SK-N-SH (cell line): ENCODE measurements at regions not wholly inside any gene's neighbourhood (a gene's known extent, or its start where the extent isn't known, plus 50 kb on each side); places are given as distances from the start of the nearest gene placed in this dataset.

Source experiments
- CTCF ChIA-PET: fragments of 300-600, 350-600 bp; formaldehyde crosslinking; extraction: SDS; loops from one replicate; lab custom pipeline; 2021; lab: Yijun Ruan, JAX
- POLR2A ChIA-PET: fragments of 350-600 bp; sonication (Branson Sonifier 250); formaldehyde crosslinking; extraction: SDS; loops from one replicate; lab custom pipeline; 2020; ENCODE audit warnings: antibody characterized with exemption, inconsistent platforms; lab: Yijun Ruan, JAX
- DNase-seq: peaks from one replicate; pipeline ENCODE4 v3.0.0; 2012
- H2AFZ ChIP-seq: fragments of 200-600 bp; sonication (generic); 2 replicates; pipeline ENCODE4 v1.8.1; 2016; ENCODE audit warnings: antibody characterized with exemption, mild to moderate bottlenecking, low read depth
- H3F3A ChIP-seq: fragments of 200-600 bp; sonication (generic); replicated peaks from 2 replicates; pipeline ENCODE3; 2016; ENCODE audit warnings: antibody characterized with exemption, mild to moderate bottlenecking; ENCODE audit not compliant: insufficient read depth
- H3K27ac ChIP-seq, 2 experiments: fragments of 200-500 bp in 1 of 2; fragments of 200-600 bp in 1 of 2; sonication (Bioruptor generic) in 1 of 2; sonication (generic), shearing (Covaris generic) in 1 of 2; 2 replicates each; pipeline versions ENCODE4 v1.5.1 to v1.6.1; 2014 to 2016; ENCODE audit warnings: low read depth in 2 of 2, inconsistent platforms in 1 of 2, low read length in 1 of 2, mild to moderate bottlenecking in 1 of 2, mixed read lengths in 1 of 2
- H3K27me3 ChIP-seq: fragments of 200-600 bp; sonication (generic), shearing (Covaris generic); 2 replicates; pipeline ENCODE4 v1.6.1; 2016; ENCODE audit warnings: mixed run types; ENCODE audit not compliant: insufficient read depth
- H3K36me3 ChIP-seq, 2 experiments: fragments of 200-500 bp in 1 of 2; fragments of 200-600 bp in 1 of 2; sonication (Bioruptor generic) in 1 of 2; sonication (generic) in 1 of 2; replicated peaks in 1 of 2; 2 replicates each; pipeline versions ENCODE3 to v1.5.1; 2014 to 2016; ENCODE audit warnings: low read length in 1 of 2, mild to moderate bottlenecking in 1 of 2; ENCODE audit not compliant: insufficient read depth in 2 of 2, control insufficient read depth in 1 of 2
- H3K4me1 ChIP-seq, 2 experiments: fragments of 200-500 bp in 1 of 2; fragments of 200-600 bp in 1 of 2; sonication (Bioruptor generic) in 1 of 2; sonication (generic), shearing (Covaris generic) in 1 of 2; 2 replicates each; pipeline versions ENCODE4 v1.5.1 to v1.6.1; 2014 to 2016; ENCODE audit warnings: low read depth in 1 of 2, low read length in 1 of 2, mixed run types in 1 of 2; ENCODE audit not compliant: insufficient read depth in 2 of 2, control insufficient read depth in 1 of 2
- H3K4me2 ChIP-seq: fragments of 200-600 bp; sonication (generic), shearing (Covaris generic); 2 replicates; pipeline ENCODE4 v1.6.1; 2017; ENCODE audit warnings: mixed run types
- H3K4me3 ChIP-seq, 2 experiments: fragments of 200-500 bp in 1 of 2; fragments of 200-600 bp in 1 of 2; sonication (Bioruptor generic) in 1 of 2; sonication (generic), shearing (Covaris generic) in 1 of 2; 2 replicates each; pipeline versions ENCODE4 v1.5.1 to v1.8.1; 2014 to 2016; ENCODE audit warnings: low read depth in 2 of 2, inconsistent platforms in 1 of 2, low read length in 1 of 2, mild to moderate bottlenecking in 1 of 2, mixed read lengths in 1 of 2, moderate library complexity in 1 of 2
- H3K79me2 ChIP-seq: fragments of 200-600 bp; sonication (generic); 2 replicates; pipeline ENCODE4 v1.8.1; 2017; ENCODE audit warnings: mild to moderate bottlenecking; ENCODE audit not compliant: insufficient read depth
- H3K9ac ChIP-seq: fragments of 200-600 bp; sonication (generic); 2 replicates; pipeline ENCODE4 v1.6.1; 2017; ENCODE audit warnings: mixed run types
- H3K9me2 ChIP-seq: fragments of 200-600 bp; sonication (generic); 2 replicates; pipeline ENCODE4 v1.6.1; 2017; ENCODE audit warnings: mixed run types
- H3K9me3 ChIP-seq: fragments of 200-600 bp; sonication (generic); 2 replicates; pipeline ENCODE4 v1.6.1; 2017; ENCODE audit warnings: mixed run types, mild to moderate bottlenecking, moderate library complexity
- H4K20me1 ChIP-seq: fragments of 200-600 bp; sonication (generic); 2 replicates; pipeline ENCODE4 v1.6.1; 2017; ENCODE audit warnings: mild to moderate bottlenecking, mixed run types; ENCODE audit not compliant: insufficient read depth
- ELF1 ChIP-seq: IDR thresholded peaks from 2 replicates; pipeline ENCODE4 v1.4.0; 2012
- EP300 ChIP-seq, 2 experiments: IDR thresholded peaks; 2 replicates each; pipeline versions ENCODE4 v1.4.0 to v1.6.1; 2012; ENCODE audit warnings: borderline replicate concordance in 1 of 2, low read depth in 1 of 2, low read length in 1 of 2
- FOSL2 ChIP-seq: IDR thresholded peaks from 2 replicates; pipeline ENCODE4 v1.4.0; 2012; ENCODE audit warnings: low read depth, mild to moderate bottlenecking, moderate library complexity, borderline replicate concordance
- FOXM1 ChIP-seq: IDR thresholded peaks from 2 replicates; pipeline ENCODE4 v1.4.0; 2012; ENCODE audit warnings: low read depth, mild to moderate bottlenecking
- GABPA ChIP-seq: IDR thresholded peaks from 2 replicates; pipeline ENCODE4 v1.4.0; 2012; ENCODE audit warnings: low read depth, mild to moderate bottlenecking
- MEF2A ChIP-seq: IDR thresholded peaks from 2 replicates; pipeline ENCODE4 v1.4.0; 2012; ENCODE audit warnings: low read depth, borderline replicate concordance
- POLR2AphosphoS5 ChIP-seq: IDR thresholded peaks from 2 replicates; pipeline ENCODE4 v1.6.1; 2012; ENCODE audit warnings: low read depth, low read length
- RXRA ChIP-seq: IDR thresholded peaks from 2 replicates; pipeline ENCODE4 v1.4.0; 2012; ENCODE audit warnings: low read depth, mild to moderate bottlenecking, borderline replicate concordance
- SIN3A ChIP-seq: IDR thresholded peaks from 2 replicates; pipeline ENCODE4 v1.6.1; 2012; ENCODE audit warnings: low read depth, mild to moderate bottlenecking, low read length, moderate library complexity, borderline replicate concordance
- TAF1 ChIP-seq: IDR thresholded peaks from 2 replicates; pipeline ENCODE4 v1.6.1; 2012; ENCODE audit warnings: low read depth, mild to moderate bottlenecking, low read length, moderate library complexity, borderline replicate concordance
- TCF12 ChIP-seq: IDR thresholded peaks from 2 replicates; pipeline ENCODE4 v1.4.0; 2012
- YY1 ChIP-seq: IDR thresholded peaks from 2 replicates; pipeline ENCODE4 v1.4.0; 2012; ENCODE audit warnings: low read depth, mild to moderate bottlenecking
- WGBS: methylation state at CpG from one replicate; pipeline ENCODE4 v1.1.6; 2017; ENCODE audit warnings: low lambda C conversion rate; 5-methylcytosine and 5-hydroxymethylcytosine counted together
- TF ChIP-seq, protein P1 (sequence below): fragments of 150-350 bp; IDR thresholded peaks from 2 replicates; pipeline ENCODE4 v1.6.1; 2016; ENCODE audit warnings: mild to moderate bottlenecking, low read depth, low read length
- TF ChIP-seq, protein P2 (sequence below): IDR thresholded peaks from 2 replicates; pipeline ENCODE4; 2012
- TF ChIP-seq, protein P3 (sequence below): fragments of 150-350 bp; IDR thresholded peaks from 2 replicates; pipeline ENCODE4 v1.6.1; 2017; ENCODE audit warnings: antibody characterized with exemption, low read length, low read depth, borderline replicate concordance
- TF ChIP-seq, protein P4 (sequence below): IDR thresholded peaks from 2 replicates; pipeline ENCODE4 v1.6.1; 2012; ENCODE audit warnings: mild to moderate bottlenecking, low read depth, low read length, moderate library complexity

DNA sequence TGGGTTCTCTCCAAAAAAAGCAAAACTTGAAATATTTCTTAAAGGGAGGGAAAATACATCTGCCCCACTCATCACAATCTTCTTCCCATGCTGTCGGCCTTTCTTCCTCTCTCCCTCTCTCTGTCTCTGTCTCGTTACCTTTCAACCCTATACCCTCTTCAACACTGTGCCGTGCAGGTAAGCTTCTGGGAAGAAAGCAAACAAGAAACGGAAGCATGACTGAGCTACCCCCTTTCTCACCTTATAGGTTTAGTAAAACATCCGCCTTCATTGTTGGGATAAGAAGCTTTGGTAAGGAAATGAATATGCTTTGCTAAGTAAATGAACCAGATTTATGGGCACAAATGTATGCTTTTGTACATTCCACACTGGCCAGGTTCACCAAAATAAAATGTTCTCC, 63.0 kb downstream of the TMEM30B start (continued):
- TF ChIP-seq, protein P1, sequence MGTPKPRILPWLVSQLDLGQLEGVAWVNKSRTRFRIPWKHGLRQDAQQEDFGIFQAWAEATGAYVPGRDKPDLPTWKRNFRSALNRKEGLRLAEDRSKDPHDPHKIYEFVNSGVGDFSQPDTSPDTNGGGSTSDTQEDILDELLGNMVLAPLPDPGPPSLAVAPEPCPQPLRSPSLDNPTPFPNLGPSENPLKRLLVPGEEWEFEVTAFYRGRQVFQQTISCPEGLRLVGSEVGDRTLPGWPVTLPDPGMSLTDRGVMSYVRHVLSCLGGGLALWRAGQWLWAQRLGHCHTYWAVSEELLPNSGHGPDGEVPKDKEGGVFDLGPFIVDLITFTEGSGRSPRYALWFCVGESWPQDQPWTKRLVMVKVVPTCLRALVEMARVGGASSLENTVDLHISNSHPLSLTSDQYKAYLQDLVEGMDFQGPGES, result no peak
- TF ChIP-seq YY1, result no peak
- TF ChIP-seq EP300 (IDR thresholded peaks at IDR 0.05; ENCODE audit: borderline replicate concordance in 1 of 2, low read depth in 1 of 2, low read length in 1 of 2), result no peak
- TF ChIP-seq, protein P2, sequence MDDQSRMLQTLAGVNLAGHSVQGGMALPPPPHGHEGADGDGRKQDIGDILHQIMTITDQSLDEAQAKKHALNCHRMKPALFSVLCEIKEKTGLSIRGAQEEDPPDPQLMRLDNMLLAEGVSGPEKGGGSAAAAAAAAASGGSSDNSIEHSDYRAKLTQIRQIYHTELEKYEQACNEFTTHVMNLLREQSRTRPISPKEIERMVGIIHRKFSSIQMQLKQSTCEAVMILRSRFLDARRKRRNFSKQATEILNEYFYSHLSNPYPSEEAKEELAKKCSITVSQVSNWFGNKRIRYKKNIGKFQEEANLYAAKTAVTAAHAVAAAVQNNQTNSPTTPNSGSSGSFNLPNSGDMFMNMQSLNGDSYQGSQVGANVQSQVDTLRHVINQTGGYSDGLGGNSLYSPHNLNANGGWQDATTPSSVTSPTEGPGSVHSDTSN, result no peak
- TF ChIP-seq, protein P3, sequence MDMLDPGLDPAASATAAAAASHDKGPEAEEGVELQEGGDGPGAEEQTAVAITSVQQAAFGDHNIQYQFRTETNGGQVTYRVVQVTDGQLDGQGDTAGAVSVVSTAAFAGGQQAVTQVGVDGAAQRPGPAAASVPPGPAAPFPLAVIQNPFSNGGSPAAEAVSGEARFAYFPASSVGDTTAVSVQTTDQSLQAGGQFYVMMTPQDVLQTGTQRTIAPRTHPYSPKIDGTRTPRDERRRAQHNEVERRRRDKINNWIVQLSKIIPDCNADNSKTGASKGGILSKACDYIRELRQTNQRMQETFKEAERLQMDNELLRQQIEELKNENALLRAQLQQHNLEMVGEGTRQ, result no peak
- TF ChIP-seq GABPA, result no peak
- no peak for TF ChIP-seq MEF2A

DNA sequence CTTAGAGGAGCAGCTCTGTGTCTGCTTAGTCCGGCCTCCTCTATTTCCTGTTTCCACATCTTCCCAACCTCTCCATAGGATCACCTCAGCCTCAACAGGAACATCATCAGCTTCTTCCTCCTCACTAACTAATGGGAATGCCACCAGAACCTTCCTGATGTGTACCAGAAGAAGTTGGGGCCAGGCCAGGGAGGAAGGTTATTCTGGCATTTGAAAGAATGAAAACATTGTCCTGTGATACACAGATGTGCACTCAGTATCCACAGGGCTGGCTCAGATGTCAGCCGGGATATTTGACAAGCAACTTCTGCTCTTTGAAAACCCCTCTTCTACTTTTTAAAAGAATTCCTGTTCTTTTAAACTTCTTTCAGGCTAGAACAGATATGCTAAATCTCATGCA, 63.6 kb downstream of the TMEM30B start:
- POLR2A ChIA-PET, result no interaction called here
- no peak overlapping the region for H3K9ac ChIP-seq
- no peak overlapping the region; a peak in 1 of 4 replicates for H3K27ac ChIP-seq
- CTCF ChIA-PET, result no interaction called here
- no peak overlapping the region for H3K4me2 ChIP-seq
- no peaks in the 10 kb centered on the region for H4K20me1 ChIP-seq
- no peak for TF ChIP-seq FOSL2
- TF ChIP-seq, protein P3, result no peak
- TF ChIP-seq ELF1, result no peak
- no peak for DNase-seq
- 94% methylated on average over 2 of the region's 2 CpGs for WGBS
- H3K9me2 ChIP-seq, result no peaks in the 10 kb centered on the region
- H3K36me3 ChIP-seq, result no peaks in the 10 kb centered on the region
- H3K79me2 ChIP-seq, result no peaks in the 10 kb centered on the region
- H3K4me3 ChIP-seq, result no peak overlapping the region
- H2AFZ ChIP-seq, result no peak overlapping the region
- peaks cover 2% of the 10 kb centered on the region for H3F3A ChIP-seq
- H3K9me3 ChIP-seq, result no peaks in the 10 kb centered on the region
- no peaks in the 10 kb centered on the region for H3K27me3 ChIP-seq
- peaks cover 5 to 23% of the 10 kb centered on the region in 2 experiments; a peak in 2 of 4 replicates for H3K4me1 ChIP-seq

DNA sequence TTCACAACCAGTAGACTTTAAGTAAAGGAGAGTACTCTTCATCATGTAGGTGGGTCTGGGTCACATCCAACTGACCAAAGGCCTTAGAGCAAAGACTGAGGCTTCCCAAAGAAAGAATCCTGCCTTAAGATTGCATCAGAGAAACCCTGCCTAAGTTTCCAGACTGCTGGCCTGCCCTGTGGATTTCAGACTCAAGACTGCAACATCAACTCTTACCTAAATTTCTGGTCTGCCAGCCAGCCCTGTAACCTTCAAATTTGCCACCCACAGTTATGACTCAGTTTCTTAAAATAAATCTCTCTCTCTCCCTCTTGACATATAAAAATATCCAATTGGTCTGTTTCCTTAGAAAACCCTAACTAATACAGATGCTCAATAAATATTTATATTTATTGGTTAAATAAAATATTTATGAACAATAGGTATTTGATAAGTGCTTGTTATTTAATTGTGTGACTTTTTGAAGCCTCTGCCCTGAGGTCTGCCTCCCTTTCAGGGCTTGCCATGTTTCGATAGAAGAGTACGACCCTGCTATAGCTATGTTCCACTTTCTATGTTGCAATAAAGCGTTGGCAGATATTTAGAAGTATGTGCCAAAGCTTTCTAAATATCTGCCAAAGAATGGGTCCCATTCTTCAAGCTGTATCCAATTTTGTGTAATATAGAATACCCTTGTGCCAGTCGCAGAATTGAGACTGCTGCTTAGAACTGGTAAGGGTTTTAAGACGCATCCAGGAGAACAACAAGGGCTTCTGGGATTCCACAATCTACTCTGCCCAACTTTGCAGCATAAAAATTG, 65.7 kb downstream of the TMEM30B start:
- no peak overlapping the region for H3K9ac ChIP-seq
- TF ChIP-seq TCF12 (no peak), EP300 (IDR thresholded peaks at IDR 0.05; ENCODE audit: borderline replicate concordance in 1 of 2, low read depth in 1 of 2, low read length in 1 of 2) (no peak), RXRA (no peak), POLR2AphosphoS5 (no peak), TAF1 (no peak), SIN3A (no peak), FOXM1 (no peak)
- TF ChIP-seq, protein P4, sequence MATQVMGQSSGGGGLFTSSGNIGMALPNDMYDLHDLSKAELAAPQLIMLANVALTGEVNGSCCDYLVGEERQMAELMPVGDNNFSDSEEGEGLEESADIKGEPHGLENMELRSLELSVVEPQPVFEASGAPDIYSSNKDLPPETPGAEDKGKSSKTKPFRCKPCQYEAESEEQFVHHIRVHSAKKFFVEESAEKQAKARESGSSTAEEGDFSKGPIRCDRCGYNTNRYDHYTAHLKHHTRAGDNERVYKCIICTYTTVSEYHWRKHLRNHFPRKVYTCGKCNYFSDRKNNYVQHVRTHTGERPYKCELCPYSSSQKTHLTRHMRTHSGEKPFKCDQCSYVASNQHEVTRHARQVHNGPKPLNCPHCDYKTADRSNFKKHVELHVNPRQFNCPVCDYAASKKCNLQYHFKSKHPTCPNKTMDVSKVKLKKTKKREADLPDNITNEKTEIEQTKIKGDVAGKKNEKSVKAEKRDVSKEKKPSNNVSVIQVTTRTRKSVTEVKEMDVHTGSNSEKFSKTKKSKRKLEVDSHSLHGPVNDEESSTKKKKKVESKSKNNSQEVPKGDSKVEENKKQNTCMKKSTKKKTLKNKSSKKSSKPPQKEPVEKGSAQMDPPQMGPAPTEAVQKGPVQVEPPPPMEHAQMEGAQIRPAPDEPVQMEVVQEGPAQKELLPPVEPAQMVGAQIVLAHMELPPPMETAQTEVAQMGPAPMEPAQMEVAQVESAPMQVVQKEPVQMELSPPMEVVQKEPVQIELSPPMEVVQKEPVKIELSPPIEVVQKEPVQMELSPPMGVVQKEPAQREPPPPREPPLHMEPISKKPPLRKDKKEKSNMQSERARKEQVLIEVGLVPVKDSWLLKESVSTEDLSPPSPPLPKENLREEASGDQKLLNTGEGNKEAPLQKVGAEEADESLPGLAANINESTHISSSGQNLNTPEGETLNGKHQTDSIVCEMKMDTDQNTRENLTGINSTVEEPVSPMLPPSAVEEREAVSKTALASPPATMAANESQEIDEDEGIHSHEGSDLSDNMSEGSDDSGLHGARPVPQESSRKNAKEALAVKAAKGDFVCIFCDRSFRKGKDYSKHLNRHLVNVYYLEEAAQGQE, result no peak

More for the DNA sequence above, 65.7 kb downstream of the TMEM30B start:
- 97% methylated on average over 5 of the region's 5 CpGs for WGBS
- no peak overlapping the region for H2AFZ ChIP-seq
- POLR2A ChIA-PET, result no interaction called here
- H4K20me1 ChIP-seq, result no peaks in the 10 kb centered on the region
- peaks cover 5 to 29% of the 10 kb centered on the region in 2 experiments; a peak in 2 of 4 replicates for H3K4me1 ChIP-seq
- H3K36me3 ChIP-seq, result no peaks in the 10 kb centered on the region
- no peak overlapping the region for H3K4me3 ChIP-seq
- H3K4me2 ChIP-seq, result no peak overlapping the region
- peaks cover 8% of the 10 kb centered on the region for H3F3A ChIP-seq
- CTCF ChIA-PET, result no interaction called here
- H3K9me3 ChIP-seq, result no peaks in the 10 kb centered on the region
- DNase-seq, result no peak
- H3K79me2 ChIP-seq, result no peaks in the 10 kb centered on the region
- H3K27me3 ChIP-seq, result no peaks in the 10 kb centered on the region
- H3K27ac ChIP-seq, result no peak overlapping the region
- H3K9me2 ChIP-seq, result no peaks in the 10 kb centered on the region
